GM21447 (cell line): ENCODE measurements at regions not wholly inside any gene's neighbourhood (a gene's known extent, or its start where the extent isn't known, plus 50 kb on each side); places are given as distances from the start of the nearest gene placed in this dataset.
"Not testable (repeated sequence)": the region's sequence is repeated elsewhere in the genome, so short reads cannot be mapped to it uniquely, and the experiment has no call there.

Source experiments
- ATAC-seq: cut with Tn5 transposase; IDR thresholded peaks from one replicate; pipeline ENCODE4 v1.9.1; 2021; ENCODE audit not compliant: unreplicated experiment

- ATAC-seq = no peak
Measured at GRCh38 chr5:17121776-17122175, 95.7 kb upstream of the BASP1 start.

GRCh38 chr5:17123010-17123409 lies 94.4 kb upstream of the BASP1 start:
- ATAC-seq = no peak

GRCh38 chr5:17123773-17124172 lies 93.7 kb upstream of the BASP1 start:
- ATAC-seq = not testable (repeated sequence)

- no peak for ATAC-seq
Measured at GRCh38 chr5:17127743-17128231, 89.6 kb upstream of the BASP1 start.

GRCh38 chr5:17129093-17129849 lies 88.2 kb upstream of the BASP1 start:
- no peak for ATAC-seq

GRCh38 chr5:17130302-17130701 lies 87.1 kb upstream of the BASP1 start:
- ATAC-seq = not testable (repeated sequence)

GRCh38 chr5:17132444-17133083 lies 84.9 kb upstream of the BASP1 start:
- ATAC-seq = peak; percentile 48

- ATAC-seq = no peak
Measured at GRCh38 chr5:17135050-17135449, 82.4 kb upstream of the BASP1 start.

GRCh38 chr5:17143335-17143734 lies 74.1 kb upstream of the BASP1 start:
- no peak for ATAC-seq

GRCh38 chr5:17146280-17146841 lies 71.1 kb upstream of the BASP1 start:
- no peak for ATAC-seq

- ATAC-seq = no peak
Measured at GRCh38 chr5:17147170-17147569, 70.3 kb upstream of the BASP1 start.

GRCh38 chr5:17147617-17148016 lies 69.8 kb upstream of the BASP1 start:
- ATAC-seq = no peak

GRCh38 chr5:17148481-17148880 lies 69.0 kb upstream of the BASP1 start:
- no peak for ATAC-seq

- ATAC-seq = no peak
Measured at GRCh38 chr5:17149786-17150185, 67.6 kb upstream of the BASP1 start.

GRCh38 chr5:17150531-17150930 lies 66.9 kb upstream of the BASP1 start:
- no peak for ATAC-seq

GRCh38 chr5:17151686-17152085 lies 65.7 kb upstream of the BASP1 start:
- no peak for ATAC-seq

GRCh38 chr5:17154211-17154996 lies 63.0 kb upstream of the BASP1 start:
- no peak for ATAC-seq

- ATAC-seq = no peak
Measured at GRCh38 chr5:17156463-17156862, 61.0 kb upstream of the BASP1 start.

- ATAC-seq = no peak
Measured at GRCh38 chr5:17157294-17157693, 60.1 kb upstream of the BASP1 start.

- ATAC-seq = no peak
Measured at GRCh38 chr5:17157916-17158529, 59.4 kb upstream of the BASP1 start.

- ATAC-seq = no peak
Measured at GRCh38 chr5:17160756-17161040, 56.7 kb upstream of the BASP1 start.
